Pancreas (tissue), 10 donors: ENCODE measurements at regions not wholly inside any gene's neighbourhood (a gene's known extent, or its start where the extent isn't known, plus 50 kb on each side); places are given as distances from the start of the nearest gene placed in this dataset.
"Not testable (repeated sequence)": the region's sequence is repeated elsewhere in the genome, so short reads cannot be mapped to it uniquely, and the experiment has no call there.

Experiments
- ATAC-seq, 4 donors: fragments of 200-7000 bp; cut with Tn5 transposase; one replicate each; pipeline versions ENCODE4 v1.8.0 to v1.9.1; 2020; ENCODE audit warnings: mild to moderate bottlenecking in 4 of 4, moderate library complexity in 4 of 4
- DNase-seq, 6 donors: peaks; one replicate each; pipeline ENCODE4 v3.0.0-alpha.2; 2020
- FAIRE-seq: peaks from 2 replicates; lab custom pipeline; 2012; peaks lifted over from hg19 to GRCh38; lab: Jason Lieb, UNC
- H3K27ac ChIP-seq, 4 donors: fragments of 200-600 bp; sonication (generic); 1 replicate in 3 of 4; 2 replicates in 1 of 4; pipeline versions ENCODE4 v1.5.0 to v1.8.0; 2020
- H3K27me3 ChIP-seq, 4 donors: fragments of 200-600 bp; one replicate each; pipeline ENCODE4 v1.8.0; 2021
- H3K36me3 ChIP-seq, 3 donors: fragments of 200-600 bp; sonication (generic) in 1 of 3; one replicate each; pipeline versions ENCODE4 v1.5.0 to v1.8.0; 2020 to 2021
- H3K4me1 ChIP-seq, 3 donors: fragments of 200-600 bp; one replicate each; pipeline ENCODE4 v1.8.0; 2021
- H3K4me3 ChIP-seq, 4 donors: fragments of 200-600 bp; sonication (generic) in 2 of 4; one replicate each; pipeline versions ENCODE4 v1.5.0 to v1.8.0; 2020 to 2021
- H3K9me3 ChIP-seq, 4 donors: fragments of 200-600 bp; one replicate each; pipeline ENCODE4 v1.8.0; 2021
- CTCF ChIP-seq, 4 donors: fragments of 200-600 bp; sonication (generic) in 3 of 4; IDR thresholded peaks; one replicate each; pipeline versions ENCODE4 v1.5.0 to v1.8.0; 2021; ENCODE audit warnings: antibody characterized with exemption in 4 of 4
- WGBS, 2 donors: extraction: QIAGEN DNeasy Blood & Tissue Kit; methylation state at CpG; one replicate each; pipeline ENCODE4 v1.1.7; 2013; 5-methylcytosine and 5-hydroxymethylcytosine counted together
- intact Hi-C, 3 donors: fragments of 100-400 bp; cut with DNase I; formaldehyde crosslinking; loops; one replicate each; pipeline versions ENCODE4 v1.11.1 to v1.14.2; 2022
- donor health status: healthy with polysubstance abuse.
- donor health status: DM: no; HTN: no; CAD: no; lungs with moderate emphysema.
- donor health status: DM: no; HTN: no; CAD: no.
- donor health status: control.
- donor health status: control.
- donor health status: Bipolar disorder and iron deficiency.
- donor health status: DM: yes; HTN: yes; CAD: no.
- donor health status: DM: no; HTN: no; CAD: no.
- donor health status: DM: no; HTN: no; CAD: no.
- donor health status: DM: yes; HTN: yes; CAD: no.

- Histone ChIP-seq H3K36me3 (no peaks in the 10 kb centered on the region), H3K4me3 (no peak overlapping the region), H3K27me3 (no peaks in the 10 kb centered on the region), H3K27ac (no peak overlapping the region), H3K9me3 (no peaks in the 10 kb centered on the region), H3K4me1 (no peaks in the 10 kb centered on the region)
- ATAC-seq = no peak
- intact Hi-C loops = no loop called here
- 95 to 100% methylated on average over 1 of the region's 1 CpG for WGBS, 2 donors
- no peak for TF ChIP-seq CTCF (IDR thresholded peaks at IDR 0.05)
- no peak for DNase-seq
- FAIRE-seq = no peak
Measured at GRCh38 chr12:96085475-96085874, 50.1 kb upstream of the LTA4H start.

- DNase-seq, intact Hi-C loops, H3K27ac ChIP-seq, H3K4me1 ChIP-seq, FAIRE-seq, H3K27me3 ChIP-seq, H3K4me3 ChIP-seq, H3K9me3 ChIP-seq, ATAC-seq, H3K36me3 ChIP-seq: not testable (repeated sequence)
Measured at GRCh38 chr12:96086190-96086589, 50.8 kb upstream of the LTA4H start.

- no peaks in the 10 kb centered on the region for H3K36me3 ChIP-seq
- H3K9me3 ChIP-seq = no peaks in the 10 kb centered on the region
- H3K4me1 ChIP-seq = no peaks in the 10 kb centered on the region
- intact Hi-C loops = no loop called here
- DNase-seq (no peak), FAIRE-seq (no peak), ATAC-seq (no peak)
- 86 to 89% methylated on average over 1 of the region's 1 CpG for whole genome bisulfite sequencing, 2 donors
- H3K27me3 ChIP-seq = no peaks in the 10 kb centered on the region
- no peak overlapping the region for H3K4me3 ChIP-seq
- no peak for TF ChIP-seq CTCF (IDR thresholded peaks at IDR 0.05)
- no peak overlapping the region for H3K27ac ChIP-seq
Measured at GRCh38 chr12:96091833-96092232, 56.4 kb upstream of the LTA4H start.

- TF ChIP-seq CTCF (IDR thresholded peaks at IDR 0.05) = no peak
- DNase-seq (no peak), FAIRE-seq (no peak), ATAC-seq (no peak)
- no peaks in the 10 kb centered on the region for H3K36me3 ChIP-seq
- no peaks in the 10 kb centered on the region for H3K4me1 ChIP-seq
- H3K9me3 ChIP-seq = no peaks in the 10 kb centered on the region
- H3K4me3 ChIP-seq = no peak overlapping the region
- intact Hi-C loops = no loop called here
- H3K27ac ChIP-seq = no peak overlapping the region
- no peaks in the 10 kb centered on the region for H3K27me3 ChIP-seq
- 55 to 63% methylated on average over 6 of the region's 6 CpGs for WGBS, 2 donors
Measured at GRCh38 chr12:96093543-96094196, 58.3 kb upstream of the LTA4H start.

- TF ChIP-seq CTCF (IDR thresholded peaks at IDR 0.05) = no peak
- Histone ChIP-seq H3K4me1 (no peaks in the 10 kb centered on the region), H3K27ac (no peak overlapping the region), H3K27me3 (no peaks in the 10 kb centered on the region), H3K9me3 (no peaks in the 10 kb centered on the region), H3K4me3 (no peak overlapping the region), H3K36me3 (no peaks in the 10 kb centered on the region)
- FAIRE-seq (no peak), ATAC-seq (peak in 2 of 4 donors; percentile 28 to 30), DNase-seq (no peak)
- intact Hi-C loops = no loop called here
- WGBS, 2 donors = 21 to 29% methylated on average over 4 of the region's 4 CpGs
Measured at GRCh38 chr12:96094201-96094600, 58.8 kb upstream of the LTA4H start.
